T-helper 2 cell (primary cell): ENCODE measurements at regions not wholly inside any gene's neighbourhood (a gene's known extent, or its start where the extent isn't known, plus 50 kb on each side); places are given as distances from the start of the nearest gene placed in this dataset.

Source experiments
- DNase-seq, 5 experiments: peaks; one replicate each; pipeline versions ENCODE4 v3.0.0 to v3.0.0-alpha.2; 2012 to 2022

GRCh38 chr1:165073185-165074007 is 283.1 kb downstream of the LMX1A start:
- DNase-seq, result peak in 1 of 5 experiments; percentile 18

- DNase-seq, result no peak
Observed at GRCh38 chr1:165070675-165071074, 285.8 kb downstream of the LMX1A start.

- no peak for DNase-seq
Observed at GRCh38 chr1:165069829-165070228, 286.7 kb downstream of the LMX1A start.

GRCh38 chr1:165068741-165069140 is 287.8 kb downstream of the LMX1A start:
- no peak for DNase-seq

GRCh38 chr1:165067829-165068228 is 288.7 kb downstream of the LMX1A start:
- DNase-seq, result no peak

- no peak for DNase-seq
Observed at GRCh38 chr1:165063181-165063965, 293.1 kb downstream of the LMX1A start.

- DNase-seq, result no peak
Observed at GRCh38 chr1:165062346-165062745, 294.2 kb downstream of the LMX1A start.

- DNase-seq, result no peak
Observed at GRCh38 chr1:165060285-165060793, 296.2 kb downstream of the LMX1A start.

- no peak for DNase-seq
Observed at GRCh38 chr1:165057956-165058355, 298.6 kb downstream of the LMX1A start.

GRCh38 chr1:165056914-165057313 is 299.6 kb downstream of the LMX1A start:
- DNase-seq, result no peak

- DNase-seq, result no peak
Observed at GRCh38 chr1:165055581-165055980, 300.9 kb downstream of the LMX1A start.

- no peak for DNase-seq
Observed at GRCh38 chr1:165054627-165055026, 301.9 kb downstream of the LMX1A start.

- DNase-seq, result no peak
Observed at GRCh38 chr1:165053351-165053750, 303.2 kb downstream of the LMX1A start.

GRCh38 chr1:165052936-165053335 is 303.6 kb downstream of the LMX1A start:
- no peak for DNase-seq

GRCh38 chr1:165052431-165052830 is 304.1 kb downstream of the LMX1A start:
- DNase-seq, result no peak

GRCh38 chr1:165050246-165050645 is 306.3 kb downstream of the LMX1A start:
- no peak for DNase-seq

GRCh38 chr1:165047994-165048393 is 308.5 kb downstream of the LMX1A start:
- no peak for DNase-seq

GRCh38 chr1:165045902-165046301 is 310.6 kb downstream of the LMX1A start:
- no peak for DNase-seq

GRCh38 chr1:165040641-165041040 is 315.9 kb downstream of the LMX1A start:
- DNase-seq, result no peak

- no peak for DNase-seq
Observed at GRCh38 chr1:165039996-165040395, 316.5 kb downstream of the LMX1A start.

GRCh38 chr1:165036403-165036802 is 320.1 kb downstream of the LMX1A start:
- DNase-seq, result no peak

- no peak for DNase-seq
Observed at GRCh38 chr1:165034136-165034809, 322.2 kb downstream of the LMX1A start.

GRCh38 chr1:165031001-165031400 is 325.5 kb downstream of the LMX1A start:
- DNase-seq, result no peak
